HEK293 (cell line): ENCODE measurements at regions not wholly inside any gene's neighbourhood (a gene's known extent, or its start where the extent isn't known, plus 50 kb on each side); places are given as distances from the start of the nearest gene placed in this dataset.

Source experiments
- CTCF ChIA-PET: fragments of 350-600 bp; formaldehyde crosslinking; extraction: SDS; loops from one replicate; lab custom pipeline; 2021; ENCODE audit warnings: antibody characterized with exemption; lab: Yijun Ruan, JAX
- POLR2A ChIA-PET: fragments of 300-600 bp; formaldehyde crosslinking; extraction: SDS; loops from one replicate; lab custom pipeline; 2020; ENCODE audit warnings: antibody characterized with exemption, inconsistent platforms; lab: Yijun Ruan, JAX
- H3K27ac ChIP-seq: fragments of 200-500 bp; sonication (Bioruptor generic); 2 replicates; pipeline ENCODE4 v1.5.1; 2014; ENCODE audit warnings: low read depth, low read length, control low read depth, inconsistent platforms; ENCODE audit errors: extremely low read depth
- H3K36me3 ChIP-seq, 2 experiments: fragments of 200-500 bp in 1 of 2; sonication (Bioruptor generic) in 1 of 2; 1 replicate in 1 of 2; 2 replicates in 1 of 2; pipeline ENCODE4 v1.5.1; 2014 to 2017; ENCODE audit warnings: inconsistent platforms in 2 of 2, low read length in 2 of 2; ENCODE audit not compliant: control insufficient read depth in 2 of 2, insufficient read depth in 1 of 2
- H3K4me1 ChIP-seq: fragments of 200-500 bp; sonication (Bioruptor generic); 2 replicates; pipeline ENCODE4 v1.5.1; 2014; ENCODE audit warnings: mild to moderate bottlenecking, low read length, inconsistent platforms; ENCODE audit not compliant: control insufficient read depth, insufficient read depth
- H3K4me3 ChIP-seq: 2 replicates; pipeline ENCODE4 v1.5.1; 2011; ENCODE audit warnings: low read depth, mild to moderate bottlenecking, control low read depth, low read length, moderate library complexity
- H3K9me3 ChIP-seq: fragments of 200-500 bp; sonication (Bioruptor generic); 2 replicates; pipeline ENCODE4 v1.5.1; 2014; ENCODE audit warnings: low read depth, low read length, inconsistent platforms; ENCODE audit not compliant: control insufficient read depth, insufficient read depth
- BCL11A ChIP-seq: fragments of 450-650 bp; formaldehyde crosslinking; IDR thresholded peaks from 2 replicates; pipeline ENCODE4 v1.5.1; 2016; ENCODE audit warnings: low read depth, missing biosample characterization, missing genetic modification characterization
- EGR2 ChIP-seq: fragments of 450-650 bp; formaldehyde crosslinking; IDR thresholded peaks from 2 replicates; pipeline ENCODE4 v1.5.1; 2016; ENCODE audit warnings: low read depth, missing biosample characterization, missing genetic modification characterization
- HOXC10 ChIP-seq: sonication (generic); formaldehyde crosslinking; IDR thresholded peaks from 2 replicates; pipeline ENCODE4 v1.8.1; 2023; ENCODE audit warnings: mild to moderate bottlenecking, missing genetic modification reagents
- HOXD13 ChIP-seq: sonication (generic); formaldehyde crosslinking; IDR thresholded peaks from 2 replicates; pipeline ENCODE4 v1.8.0; 2022; ENCODE audit warnings: missing genetic modification reagents, borderline replicate concordance
- KLF1 ChIP-seq: fragments of 450-650 bp; formaldehyde crosslinking; IDR thresholded peaks from 2 replicates; pipeline ENCODE4 v1.5.1; 2016; ENCODE audit warnings: missing biosample characterization, missing genetic modification characterization
- KLF8 ChIP-seq: fragments of 450-650 bp; formaldehyde crosslinking; IDR thresholded peaks from 2 replicates; pipeline ENCODE4 v1.5.1; 2016; ENCODE audit warnings: missing biosample characterization, missing genetic modification characterization
- KLF9 ChIP-seq: fragments of 450-650 bp; formaldehyde crosslinking; IDR thresholded peaks from 2 replicates; pipeline ENCODE4 v1.5.1; 2016; ENCODE audit warnings: missing biosample characterization, missing genetic modification characterization, low read depth
- PBX3 ChIP-seq: sonication (generic); formaldehyde crosslinking; IDR thresholded peaks from 2 replicates; pipeline ENCODE4 v1.8.1; 2022; ENCODE audit warnings: mild to moderate bottlenecking, moderate library complexity, missing genetic modification reagents
- PRDM6 ChIP-seq: fragments of 450-650 bp; formaldehyde crosslinking; IDR thresholded peaks from 2 replicates; pipeline ENCODE4 v1.5.1; 2017; ENCODE audit warnings: missing biosample characterization, missing genetic modification characterization
- ZBTB20 ChIP-seq: fragments of 450-650 bp; formaldehyde crosslinking; IDR thresholded peaks from 2 replicates; pipeline ENCODE4 v1.5.1; 2016; ENCODE audit warnings: missing biosample characterization, missing genetic modification characterization
- ZBTB26 ChIP-seq: fragments of 450-650 bp; formaldehyde crosslinking; optimal IDR thresholded peaks from 2 replicates; pipeline ENCODE3; 2016; ENCODE audit warnings: missing biosample characterization, mild to moderate bottlenecking, missing genetic modification characterization
- ZFHX2 ChIP-seq: fragments of 450-650 bp; formaldehyde crosslinking; conservative IDR thresholded peaks from 2 replicates; pipeline ENCODE4 v1.5.1; 2016; ENCODE audit warnings: missing biosample characterization, missing genetic modification characterization
- ZNF132 ChIP-seq: fragments of 450-650 bp; formaldehyde crosslinking; IDR thresholded peaks from 2 replicates; pipeline ENCODE4 v1.5.1; 2017; ENCODE audit warnings: missing biosample characterization, missing genetic modification characterization, borderline replicate concordance
- ZNF148 ChIP-seq: fragments of 450-650 bp; formaldehyde crosslinking; IDR thresholded peaks from 2 replicates; pipeline ENCODE4 v1.5.0; 2017; ENCODE audit warnings: missing biosample characterization, missing genetic modification characterization, borderline replicate concordance
- ZNF175 ChIP-seq: fragments of 450-650 bp; formaldehyde crosslinking; IDR thresholded peaks from 2 replicates; pipeline ENCODE4 v1.5.1; 2016; ENCODE audit warnings: missing biosample characterization, missing genetic modification characterization
- ZNF223 ChIP-seq: fragments of 450-650 bp; formaldehyde crosslinking; IDR thresholded peaks from 2 replicates; pipeline ENCODE4 v1.5.1; 2016; ENCODE audit warnings: missing biosample characterization, missing genetic modification characterization
- ZNF311 ChIP-seq: fragments of 450-650 bp; formaldehyde crosslinking; IDR thresholded peaks from 2 replicates; pipeline ENCODE4 v1.5.1; 2017; ENCODE audit warnings: missing biosample characterization, missing genetic modification characterization, borderline replicate concordance
- ZNF449 ChIP-seq: fragments of 450-650 bp; formaldehyde crosslinking; IDR thresholded peaks from 2 replicates; pipeline ENCODE4 v1.5.1; 2017; ENCODE audit warnings: missing biosample characterization, mild to moderate bottlenecking, missing genetic modification characterization, moderate library complexity
- ZNF510 ChIP-seq: fragments of 450-650 bp; formaldehyde crosslinking; IDR thresholded peaks from 2 replicates; pipeline ENCODE4 v1.5.1; 2018; ENCODE audit warnings: mild to moderate bottlenecking, missing genetic modification characterization, missing biosample characterization; ENCODE audit not compliant: insufficient replicate concordance
- ZNF544 ChIP-seq: fragments of 450-650 bp; formaldehyde crosslinking; IDR thresholded peaks from 2 replicates; pipeline ENCODE4 v1.5.0; 2017; ENCODE audit warnings: missing biosample characterization, missing genetic modification characterization
- ZNF560 ChIP-seq: fragments of 450-650 bp; formaldehyde crosslinking; IDR thresholded peaks from 2 replicates; pipeline ENCODE4 v1.5.1; 2017; ENCODE audit warnings: missing biosample characterization, missing genetic modification characterization, borderline replicate concordance
- ZNF623 ChIP-seq: fragments of 450-650 bp; formaldehyde crosslinking; IDR thresholded peaks from 2 replicates; pipeline ENCODE4 v1.5.1; 2016; ENCODE audit warnings: missing biosample characterization, missing genetic modification characterization
- ZNF629 ChIP-seq: fragments of 450-650 bp; formaldehyde crosslinking; IDR thresholded peaks from 2 replicates; pipeline ENCODE4 v1.5.1; 2017; ENCODE audit warnings: missing biosample characterization, missing genetic modification characterization
- ZNF639 ChIP-seq: fragments of 450-650 bp; formaldehyde crosslinking; IDR thresholded peaks from 2 replicates; pipeline ENCODE4 v1.5.1; 2016; ENCODE audit warnings: missing biosample characterization, missing genetic modification characterization
- ZNF664 ChIP-seq: fragments of 450-650 bp; formaldehyde crosslinking; IDR thresholded peaks from 2 replicates; pipeline ENCODE4 v1.5.1; 2016; ENCODE audit warnings: missing biosample characterization, missing genetic modification characterization
- ZNF677 ChIP-seq: fragments of 450-650 bp; IDR thresholded peaks from 2 replicates; pipeline ENCODE4 v1.5.0; 2018; ENCODE audit warnings: missing biosample characterization, mild to moderate bottlenecking, missing genetic modification characterization, moderate library complexity
- ZSCAN23 ChIP-seq: fragments of 450-650 bp; formaldehyde crosslinking; IDR thresholded peaks from 2 replicates; pipeline ENCODE4 v1.5.1; 2016; ENCODE audit warnings: missing biosample characterization, missing genetic modification characterization

GRCh38 chr16:85522842-85523601, 90.1 kb upstream of the GSE1 start:
- Histone ChIP-seq H3K27ac (peak overlapping the region; percentile 65; the same call in 1 of the 2 replicates), H3K9me3 (no peaks in the 10 kb centered on the region), H3K4me1 (peaks cover 24% of the 10 kb centered on the region), H3K4me3 (no peak overlapping the region), H3K36me3 (peaks cover 0 to 4% of the 10 kb centered on the region in 2 experiments; a peak in 1 of 3 replicates)
- ChIA-PET POLR2A (interaction anchor here (0.5 to 1.6 kb wide), 3 partner anchors 34 to 938 kb away, joined by 4 to 6 read pairs (median 4); no protein-coding TSS in a partner anchor), CTCF (interaction anchor here (0.6 to 1.2 kb wide), 2 partner anchors 55 to 1871 kb away, joined by 3 to 5 read pairs; no protein-coding TSS in a partner anchor)
- TF ChIP-seq ZNF175 (no peak), ZNF510 (tag by site-specific recombination) (no peak), ZNF132 (no peak), ZNF677 (no peak), ZNF311 (tag by site-specific recombination) (peak; percentile 47; the same call in 1 of the 2 replicates), ZNF148 (tag by site-specific recombination) (peak; percentile 42; the same call in 1 of the 2 replicates), ZNF449 (0 out of 2 replicates have a peak, but pooled peaks have one; percentile 59), ZNF629 (tag by site-specific recombination) (no peak), ZSCAN23 (tag by site-specific recombination) (no peak), ZNF639 (tag by site-specific recombination) (0 out of 2 replicates have a peak, but pooled peaks have one; percentile 19), EGR2 (tag by site-specific recombination) (peak; percentile 47; the same call in 1 of the 2 replicates), ZNF623 (no peak), HOXD13 (CRISPR knock-in tag) (0 out of 2 replicates have a peak, but pooled peaks have one; percentile 14), ZFHX2 (tag by site-specific recombination) (peak; percentile 76), ZNF664 (tag by site-specific recombination) (no peak), ZNF223 (tag by site-specific recombination) (no peak), PRDM6 (no peak), BCL11A (tag by site-specific recombination) (no peak), ZNF544 (peak; percentile 37; the same call in 1 of the 2 replicates), HOXC10 (CRISPR knock-in tag) (no peak), ZNF560 (tag by site-specific recombination) (no peak), ZBTB26 (tag by site-specific recombination) (peak; percentile 16), KLF9 (tag by site-specific recombination) (0 out of 2 replicates have a peak, but pooled peaks have one; percentile 46), KLF8 (tag by site-specific recombination) (no peak), KLF1 (no peak), ZBTB20 (tag by site-specific recombination) (peak; percentile 68), PBX3 (CRISPR knock-in tag) (no peak)
